Right renal pelvis (tissue), 4 donors: ENCODE measurements at regions not wholly inside any gene's neighbourhood (a gene's known extent, or its start where the extent isn't known, plus 50 kb on each side); places are given as distances from the start of the nearest gene placed in this dataset.

Experiments
- DNase-seq, 4 donors: peaks; one replicate each; pipeline ENCODE4 v3.0.0-alpha.2; 2013; ENCODE audit warnings: low read depth in 4 of 4, low spot score in 3 of 4, missing footprints in 1 of 4

DNA sequence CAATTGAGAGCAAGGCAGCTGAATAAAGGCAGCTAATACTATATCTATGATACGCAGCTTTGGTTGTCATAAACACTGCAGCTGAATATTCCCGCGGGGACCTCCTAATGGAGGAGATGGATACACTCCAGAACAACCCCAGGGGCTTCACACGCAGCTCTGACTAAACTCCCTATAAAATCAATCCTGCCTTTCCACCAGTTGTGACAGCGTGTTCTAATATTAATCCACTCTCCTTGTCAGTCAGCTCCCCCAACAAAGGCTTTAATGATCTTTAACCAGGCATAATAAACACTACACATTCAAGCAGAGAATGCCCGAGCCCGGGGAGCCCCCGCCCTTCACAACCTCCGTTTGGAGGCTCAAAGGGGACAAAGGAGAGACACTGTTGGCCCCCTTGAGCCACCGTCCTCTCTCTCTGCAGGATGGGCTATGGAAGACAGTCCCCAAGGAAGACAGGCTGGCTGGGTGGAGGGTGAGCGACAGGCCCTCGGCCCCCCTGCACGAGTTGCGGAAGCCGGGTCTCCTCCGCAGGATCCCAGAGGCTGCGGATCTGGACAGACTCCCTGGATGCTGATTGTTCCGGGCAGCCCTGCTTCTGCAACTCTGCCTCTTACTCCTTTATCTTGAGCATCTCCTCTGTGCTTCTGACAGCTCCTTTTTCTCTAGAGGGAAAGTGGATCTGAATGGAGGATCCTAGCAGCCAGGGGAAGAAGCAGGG, 565.2 kb downstream of the BUD13 start:
- no peak for DNase-seq

DNA sequence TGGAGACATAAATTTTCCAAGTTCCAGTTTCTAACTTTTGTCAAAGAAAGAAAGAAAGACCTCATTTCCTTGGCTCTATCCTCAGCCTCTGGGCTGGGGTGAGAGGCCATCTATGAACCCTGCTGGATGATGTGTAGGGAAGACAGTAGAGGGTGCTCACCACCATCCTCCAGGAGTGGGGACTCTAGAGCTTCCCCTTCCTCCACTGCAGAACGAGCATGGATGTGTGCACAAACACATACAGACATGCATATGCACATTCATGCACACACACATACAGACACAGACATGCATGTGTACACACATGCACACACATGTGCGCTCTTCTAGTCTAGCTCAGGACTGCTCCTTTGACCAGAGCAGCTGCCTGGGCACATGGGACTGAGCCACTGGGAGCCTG, 565.8 kb downstream of the BUD13 start:
- no peak for DNase-seq

DNA sequence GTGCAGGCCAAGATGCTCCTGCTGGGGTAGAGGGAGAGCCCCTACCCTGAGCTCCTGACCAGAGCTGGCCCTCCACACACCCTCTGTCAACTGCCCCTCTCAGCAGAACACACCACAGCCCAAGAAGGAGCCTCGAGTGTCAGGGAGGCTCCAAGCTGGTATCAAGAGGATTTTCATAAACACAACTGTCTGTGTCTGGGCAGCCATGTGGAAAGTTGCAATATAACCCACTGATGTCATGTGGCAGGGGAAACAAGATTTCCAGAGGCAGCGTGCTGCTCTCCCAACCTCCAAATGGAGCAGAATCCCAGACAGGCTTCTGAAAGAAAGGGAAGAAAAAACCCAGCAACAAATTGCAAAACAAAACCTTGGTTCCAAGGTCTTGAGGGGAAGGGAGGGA, 569.9 kb downstream of the BUD13 start:
- DNase-seq: no peak

DNA sequence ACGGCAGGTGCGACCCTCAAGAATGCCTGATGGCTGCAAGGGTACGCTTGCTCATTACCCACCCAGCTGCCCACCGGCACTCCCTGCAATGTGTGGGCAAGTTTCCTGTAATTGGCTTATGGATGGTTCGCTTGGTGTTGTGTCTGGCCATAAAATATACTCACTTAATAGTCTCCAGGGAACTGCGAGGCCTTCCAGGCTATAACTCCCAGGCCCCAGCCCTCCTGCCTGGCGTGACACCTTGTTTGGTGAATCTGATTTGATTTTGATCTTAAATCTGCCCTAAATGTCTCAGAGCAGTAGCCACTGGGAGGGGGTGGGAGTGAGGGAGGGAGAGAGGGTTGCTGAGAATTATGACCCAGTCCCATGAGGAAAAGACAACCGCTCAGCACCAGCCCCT, 572.2 kb downstream of the BUD13 start:
- DNase-seq: no peak

DNA sequence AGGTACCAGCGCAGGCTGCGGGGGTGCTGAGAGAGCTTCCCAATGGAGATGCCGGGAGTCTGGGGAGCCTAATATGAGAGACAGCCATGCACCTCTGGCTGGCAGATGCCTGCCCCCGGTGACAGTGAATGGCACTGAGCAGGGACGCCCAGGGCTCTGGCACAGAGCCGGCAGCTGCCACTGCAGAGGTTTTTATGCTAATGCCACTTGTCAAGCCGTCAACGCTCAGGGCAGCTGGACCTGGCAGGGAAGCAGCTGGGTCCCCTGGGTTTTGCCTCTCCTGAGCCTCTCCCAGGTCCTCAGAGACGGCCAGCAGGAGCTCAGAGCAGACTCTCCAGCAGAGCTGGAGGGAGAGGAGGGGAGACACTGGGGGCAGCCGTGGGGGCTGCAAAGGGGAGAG, 573.6 kb downstream of the BUD13 start:
- no peak for DNase-seq

DNA sequence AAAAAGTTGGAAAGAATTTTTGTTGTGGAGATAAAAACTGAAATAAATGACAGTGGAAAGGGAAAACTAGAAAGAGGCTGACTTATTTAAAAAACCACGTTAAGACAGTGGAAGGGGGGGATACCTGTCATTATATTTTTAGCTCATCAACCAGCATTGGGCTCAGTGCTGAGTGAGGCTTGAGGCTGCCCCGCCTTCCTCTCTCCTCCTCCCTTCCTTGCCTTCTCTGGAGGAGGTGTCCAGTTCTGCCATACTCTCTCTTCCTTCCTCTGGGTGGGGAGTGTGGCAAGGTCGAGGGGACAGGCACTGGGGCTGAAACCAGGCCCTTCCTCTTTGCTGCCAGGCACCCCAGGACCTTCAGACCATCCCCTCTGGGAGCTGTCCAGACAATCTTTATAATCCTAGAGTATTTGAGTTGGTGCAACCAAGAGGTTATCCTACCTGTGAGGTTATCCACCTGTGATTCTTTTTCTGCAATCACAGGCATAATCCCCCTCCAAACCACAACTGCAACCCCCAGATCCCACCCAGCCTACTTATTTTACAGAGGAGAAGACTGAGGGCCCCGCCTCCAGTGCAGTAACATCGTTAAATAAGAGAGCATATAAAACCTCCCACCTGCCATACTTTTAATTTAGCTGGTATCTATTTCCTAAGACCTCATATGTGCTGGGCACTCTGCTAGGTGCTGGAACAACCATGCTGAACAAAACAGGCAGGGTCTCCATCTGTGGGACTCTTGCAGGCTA, 578.5 kb downstream of the BUD13 start:
- no peak for DNase-seq

DNA sequence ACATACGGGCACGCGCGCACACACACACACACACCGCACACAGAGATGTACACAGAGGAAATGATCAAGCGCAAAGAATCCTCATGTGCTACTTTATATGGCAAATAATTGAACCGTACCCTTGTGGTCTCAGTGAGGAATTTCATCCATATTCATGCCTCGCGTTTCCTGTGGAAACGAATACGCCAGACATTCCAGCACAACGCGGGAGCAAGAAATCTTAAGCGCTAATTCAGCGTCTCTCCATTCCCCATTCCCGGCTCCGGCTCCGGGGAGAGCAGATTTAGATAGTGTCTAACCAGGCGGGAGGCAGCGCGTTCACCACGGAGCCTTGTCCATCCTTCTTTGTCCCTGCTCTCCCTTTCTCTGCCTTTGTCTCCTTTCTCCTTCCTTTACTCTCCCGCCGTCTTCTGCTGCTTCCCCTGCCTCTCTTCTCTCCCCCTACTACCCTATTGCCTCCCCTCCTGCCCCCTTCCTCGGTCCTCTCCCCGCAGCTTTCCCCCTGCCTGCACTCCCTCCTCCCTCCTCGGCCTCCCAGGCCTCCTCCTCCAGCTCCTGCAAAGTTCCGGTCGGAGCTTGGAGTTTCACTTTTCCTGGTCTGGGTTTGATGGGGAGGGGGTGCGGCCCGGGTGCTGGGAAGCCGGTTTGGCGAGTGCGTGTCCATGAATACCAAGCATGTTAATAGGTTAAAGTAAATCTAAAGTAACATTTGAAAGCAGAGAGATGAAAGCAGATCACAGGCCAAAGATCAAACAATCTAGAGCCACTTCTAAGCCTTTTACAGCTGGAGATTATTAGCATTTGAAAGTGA, 579.3 kb downstream of the BUD13 start:
- peak; percentile 56 to 79 (median 72) for DNase-seq

DNA sequence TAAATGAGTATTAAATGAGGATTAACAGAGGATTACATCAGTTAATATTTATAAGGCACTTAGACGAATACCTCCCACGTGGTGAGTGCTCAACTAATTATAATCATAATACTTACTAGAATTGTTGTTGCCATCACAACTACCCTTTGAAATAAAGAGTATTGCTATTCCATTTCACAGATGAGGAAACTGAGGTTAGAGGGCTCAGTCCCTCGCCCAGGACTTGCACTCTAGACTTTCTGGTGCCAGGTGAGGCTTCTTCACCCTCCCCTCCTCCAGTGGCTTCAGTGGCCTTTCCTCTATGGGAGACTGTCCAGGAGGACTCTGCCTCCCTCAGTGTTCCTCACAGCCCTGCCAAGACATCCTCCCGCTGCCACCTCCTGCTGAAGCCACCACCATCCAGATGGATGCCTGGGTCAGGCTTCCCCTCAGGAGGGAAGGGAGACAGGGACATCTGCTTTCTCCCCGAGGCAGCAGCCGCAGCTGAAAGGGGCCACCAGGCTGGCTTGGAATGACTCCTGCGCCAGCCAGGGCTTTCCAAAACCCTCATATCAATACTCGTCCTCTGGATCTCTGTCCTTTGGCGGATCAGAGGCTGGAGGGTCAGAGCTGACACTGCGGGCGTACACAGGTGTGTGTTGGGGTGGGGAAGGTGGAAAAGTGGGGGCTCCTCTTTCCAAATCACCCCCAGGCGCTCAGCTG, 580.1 kb downstream of the BUD13 start:
- DNase-seq: peak in 1 of 4 donors; percentile 34

DNA sequence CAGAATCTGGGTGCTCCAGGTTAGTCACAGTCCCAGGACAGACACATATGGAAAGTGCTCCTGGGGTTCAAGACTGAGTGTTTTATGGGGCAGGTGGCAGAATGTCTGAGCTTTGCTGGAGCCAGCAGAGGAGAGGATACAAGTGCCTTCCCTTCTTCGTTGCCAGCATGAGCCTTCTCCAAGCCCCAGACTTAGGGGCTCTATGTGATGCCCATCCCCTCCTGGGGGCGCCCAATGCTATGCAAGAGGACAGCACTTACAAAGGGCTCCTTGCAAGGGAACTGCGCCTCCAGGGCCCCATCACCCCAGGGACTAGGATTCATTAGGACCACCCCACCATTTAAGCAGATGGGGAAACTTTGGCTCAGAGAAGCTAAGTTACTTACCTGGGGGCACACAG, 581.9 kb downstream of the BUD13 start:
- no peak for DNase-seq

DNA sequence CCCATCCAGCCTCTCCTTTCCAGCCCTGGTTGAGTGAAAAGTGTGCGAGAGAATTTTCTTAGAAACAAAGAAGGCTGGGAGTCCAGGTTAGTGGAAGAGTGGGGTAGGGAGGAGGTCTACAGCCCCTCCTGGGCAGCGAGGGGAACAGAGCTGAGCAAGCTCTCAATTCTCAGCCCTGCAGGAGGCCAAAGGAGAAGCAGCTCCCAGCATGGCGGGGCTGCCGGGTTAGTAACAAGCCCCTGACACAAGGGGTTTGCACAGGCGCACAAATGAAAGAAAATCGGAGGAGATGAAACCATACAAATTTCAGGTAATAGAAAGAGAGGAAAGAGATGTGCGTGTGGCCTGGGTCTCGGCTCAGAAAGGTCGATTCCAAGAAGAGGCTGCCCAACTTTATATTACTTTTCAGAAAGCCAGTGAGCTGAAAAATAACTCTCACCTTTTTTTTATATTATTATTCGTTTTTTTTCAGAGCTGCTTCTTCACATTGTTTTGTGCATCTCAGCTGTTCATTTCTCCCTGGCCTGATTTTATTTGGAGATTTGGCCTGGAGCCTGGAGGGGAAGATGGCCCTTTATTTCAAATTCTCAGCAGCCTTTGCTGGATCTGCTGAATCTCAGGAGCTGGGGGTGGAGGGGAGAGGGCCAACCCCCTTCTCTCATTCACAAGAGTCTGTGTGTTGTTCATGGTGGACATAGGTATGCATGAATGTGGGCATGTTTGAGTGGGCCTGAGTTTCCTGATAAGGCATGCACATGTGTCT, 583.2 kb downstream of the BUD13 start:
- DNase-seq: no peak

DNA sequence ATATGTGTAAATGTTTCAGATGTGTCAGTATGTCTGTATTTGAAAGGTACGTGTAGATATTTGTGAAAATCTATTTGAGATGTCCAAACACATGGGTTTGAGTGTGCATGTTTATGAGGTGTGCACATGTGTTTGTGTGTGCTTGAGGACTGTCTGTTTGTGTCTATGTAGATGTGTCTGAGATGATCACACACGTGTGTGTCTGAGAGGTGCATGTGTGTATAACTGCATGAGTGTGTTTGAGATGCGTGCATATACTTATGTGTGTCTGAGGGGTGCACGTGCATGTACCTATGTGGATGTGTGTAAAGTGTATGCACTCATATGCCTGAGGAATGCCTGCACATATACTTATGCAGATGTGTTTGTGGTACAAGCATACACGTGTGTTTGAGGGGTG, 584.4 kb downstream of the BUD13 start:
- no peak for DNase-seq

DNA sequence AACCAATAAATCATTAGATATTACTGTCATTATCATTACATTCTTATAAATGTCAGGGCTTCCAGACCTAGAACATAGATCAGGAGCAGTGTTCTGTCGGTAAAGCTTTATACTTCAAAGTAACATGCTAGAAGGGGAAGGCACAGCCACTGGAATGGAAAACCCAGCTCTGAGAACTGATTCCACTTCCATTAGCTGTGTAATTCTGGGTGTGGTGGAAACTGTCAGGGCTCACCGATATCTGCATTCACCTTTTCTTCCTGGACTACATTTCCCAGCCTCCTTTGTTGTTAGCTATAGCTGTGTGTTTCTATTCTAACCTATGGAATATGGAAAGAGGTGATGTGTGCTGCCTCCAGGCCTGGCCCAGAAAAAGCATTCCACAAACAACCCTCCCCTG, 585.8 kb downstream of the BUD13 start:
- no peak for DNase-seq

DNA sequence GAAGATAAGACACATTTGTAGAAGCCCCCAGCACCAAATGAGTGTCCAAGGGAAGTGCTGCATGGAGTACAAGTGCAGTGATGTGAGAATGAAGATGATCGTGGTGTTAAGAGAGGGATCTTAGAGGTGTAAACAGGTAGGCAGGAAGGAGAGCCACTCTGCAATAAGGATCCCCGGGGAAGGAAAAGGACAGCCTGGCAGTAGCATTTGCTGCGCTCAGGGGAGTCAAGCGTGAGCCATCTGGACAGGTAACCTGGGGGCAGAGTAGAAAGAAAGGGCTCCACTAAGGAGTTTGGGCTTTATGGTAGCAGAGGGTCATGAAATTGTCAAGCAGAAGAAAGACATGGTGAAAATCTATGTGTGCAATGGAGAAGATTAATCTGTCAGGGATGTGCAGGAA, 587.2 kb downstream of the BUD13 start:
- no peak for DNase-seq

DNA sequence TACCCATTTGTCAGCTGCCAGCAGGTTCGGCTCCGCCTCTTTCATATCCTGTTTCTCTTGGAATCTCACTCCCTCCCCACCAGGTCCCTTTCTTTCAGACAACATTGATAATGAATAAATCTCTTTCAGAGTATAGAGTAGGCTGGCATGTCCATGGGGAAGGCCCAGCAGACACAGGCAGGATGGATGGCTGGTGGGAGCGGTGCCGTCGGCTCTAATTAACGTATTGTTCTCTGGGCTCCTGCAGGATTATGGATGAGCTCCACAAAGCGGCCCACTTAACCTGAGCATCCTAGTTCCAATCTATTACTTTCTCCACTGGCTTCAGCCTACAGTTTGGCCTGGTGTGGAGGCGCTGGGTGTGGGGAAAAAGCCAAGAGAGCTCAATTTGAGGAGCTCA, 588.0 kb downstream of the BUD13 start:
- no peak for DNase-seq

DNA sequence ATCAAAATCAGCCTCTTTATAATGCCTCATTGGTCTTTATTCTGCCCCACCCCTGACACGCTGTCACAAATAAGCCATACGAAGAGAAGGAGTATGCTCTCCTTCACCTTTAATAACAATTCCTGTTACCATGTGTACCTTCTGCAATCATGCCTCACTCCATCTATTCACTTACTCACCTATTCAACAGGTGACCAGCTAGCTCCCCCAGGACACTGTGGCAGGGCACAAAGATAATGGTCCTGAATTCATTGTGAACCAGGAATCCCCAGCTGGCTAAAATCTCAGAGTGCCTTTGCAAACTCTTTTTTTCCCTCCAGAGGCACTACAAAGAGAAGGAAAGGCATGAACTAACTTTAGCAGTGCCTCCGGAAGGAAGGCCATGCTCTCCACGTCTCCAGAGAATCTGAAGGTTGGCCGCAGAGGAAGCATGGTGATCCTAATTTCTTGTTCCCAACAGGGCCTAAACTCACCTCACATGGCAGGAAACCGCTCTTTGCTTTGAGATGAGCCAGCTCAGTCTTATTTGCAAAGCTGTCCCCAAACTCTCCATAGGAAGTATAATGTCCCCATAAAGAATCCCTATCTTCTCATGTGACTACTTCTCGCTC, 590.3 kb downstream of the BUD13 start:
- no peak for DNase-seq

DNA sequence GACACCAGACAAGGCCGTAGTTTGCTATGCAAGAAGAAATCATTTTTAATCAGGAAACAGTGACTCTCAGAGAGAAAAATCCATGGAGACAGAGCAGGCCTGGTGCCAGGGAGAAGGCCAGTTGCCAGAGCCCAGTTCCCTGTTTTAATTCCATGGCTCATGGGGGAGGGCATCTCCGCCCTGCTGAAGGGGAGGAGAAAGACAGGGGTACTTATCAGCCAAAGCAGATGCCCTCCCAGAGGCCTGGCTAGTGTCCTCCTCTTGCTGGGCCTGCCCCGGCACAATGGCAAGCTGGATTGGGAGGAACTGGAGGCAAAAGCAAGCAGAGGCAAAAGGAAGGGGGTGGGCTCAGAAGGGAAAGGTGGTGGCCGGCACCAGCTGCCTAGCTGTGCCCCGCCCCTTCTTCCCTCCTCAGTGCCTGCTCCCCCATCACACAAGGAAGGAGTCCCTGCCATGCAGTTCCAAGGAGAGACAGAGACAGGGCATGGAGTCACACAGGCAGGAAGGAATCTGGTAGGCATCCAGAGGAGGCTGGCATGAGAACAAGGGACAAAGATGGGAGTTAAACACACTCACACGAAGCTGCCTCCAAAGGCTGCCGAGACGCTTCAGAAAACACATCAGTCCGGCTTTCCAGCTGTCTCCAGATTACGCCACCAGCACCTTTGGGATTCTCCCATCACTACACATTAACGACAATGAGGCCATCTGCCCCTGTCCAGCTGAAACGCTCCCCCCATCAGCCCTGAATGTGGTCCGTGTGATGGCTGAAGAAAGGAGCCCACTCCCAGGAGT, 591.8 kb downstream of the BUD13 start:
- no peak for DNase-seq

DNA sequence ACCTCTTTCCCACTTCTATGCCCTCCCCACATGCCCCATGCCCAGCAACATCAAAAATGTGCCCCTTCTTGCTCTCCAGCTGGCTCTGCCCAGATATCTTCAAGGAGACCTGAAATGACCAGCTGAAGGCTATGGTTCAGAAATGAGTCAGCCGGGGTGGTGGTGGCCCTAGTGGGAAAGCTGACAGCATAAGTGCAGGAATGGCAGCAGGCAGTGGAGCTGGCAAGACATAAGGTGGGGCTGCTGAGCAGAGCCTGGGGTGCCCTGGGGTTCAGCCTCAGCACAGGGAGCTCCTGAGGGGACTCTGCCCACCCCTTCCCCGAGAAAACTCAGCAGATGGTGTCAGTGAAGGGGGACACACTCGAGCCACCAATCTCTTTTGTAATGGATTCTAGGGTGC, 593.4 kb downstream of the BUD13 start:
- DNase-seq: no peak

DNA sequence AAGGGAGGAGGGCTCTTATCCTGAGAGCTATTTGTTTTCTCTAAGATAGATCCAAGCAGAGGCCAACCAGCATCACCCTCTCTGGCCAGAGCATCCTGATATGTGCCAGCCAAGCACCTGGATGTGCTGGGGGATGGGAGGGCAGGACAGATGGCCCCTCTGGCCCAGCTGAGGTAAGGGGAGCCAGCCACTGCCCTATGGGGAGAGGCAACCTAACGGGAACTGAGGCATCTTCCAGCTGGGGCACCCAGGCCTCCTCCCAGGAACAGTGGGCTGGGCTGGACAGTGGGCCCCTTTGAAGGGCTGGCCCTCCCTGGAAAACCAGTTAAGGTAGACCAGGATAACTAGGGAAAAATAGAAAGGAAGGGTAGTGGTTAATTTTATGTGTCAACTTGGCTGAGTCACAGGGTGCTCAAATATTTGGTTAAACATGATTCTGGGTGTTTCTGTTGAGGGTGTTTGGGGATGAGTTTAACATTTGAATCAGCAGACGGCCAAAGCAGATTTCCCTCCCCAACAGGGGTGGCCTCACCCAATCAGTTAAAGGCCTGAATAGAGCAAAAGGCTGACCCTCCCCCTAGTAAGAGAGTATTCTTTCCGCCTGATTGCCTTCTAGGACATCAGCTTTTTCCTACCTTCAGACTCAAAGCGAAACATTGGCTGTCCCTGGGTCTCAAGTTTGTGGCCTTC, 595.1 kb downstream of the BUD13 start:
- DNase-seq: no peak
